ENCODE measurements at regions not wholly inside any gene's neighbourhood (a gene's known extent, or its start where the extent isn't known, plus 50 kb on each side); places are given as distances from the start of the nearest gene placed in this dataset.

DNA sequence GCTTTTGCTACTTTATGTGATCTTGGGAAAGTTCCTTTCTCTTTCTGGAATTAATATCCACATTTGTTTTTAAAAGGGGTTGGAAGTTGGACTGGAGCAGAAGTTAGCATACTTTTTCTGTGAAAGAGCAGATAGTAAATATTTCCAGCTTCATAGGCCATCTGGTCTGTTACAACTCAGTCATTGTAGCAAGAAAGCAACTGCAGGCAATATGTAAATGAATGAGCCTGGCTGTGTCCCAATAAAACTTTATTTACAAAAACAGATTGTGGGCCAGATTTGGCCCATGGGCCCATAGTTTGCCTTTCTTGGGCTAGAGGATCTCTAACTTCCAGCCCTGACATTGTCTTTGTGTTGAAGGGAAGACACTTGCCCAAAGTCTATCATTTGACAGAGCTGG lies 104.4 kb downstream of the ACTL7B start:
- Histone ChIP-seq H3K4me3 (replicated peaks in 1 of 3; ENCODE audit: insufficient read depth in 1 of 3, low read depth in 1 of 3, low read length in 3 of 3) (no peak overlapping the region), H3K9me3 (replicated peaks; ENCODE audit: control insufficient read depth, insufficient read depth, low read length) (no peaks in the 10 kb centered on the region), H4K20me1 (replicated peaks; ENCODE audit: control insufficient read depth, extremely low read depth, insufficient read depth, low read length) (no peaks in the 10 kb centered on the region), H2AFZ (ENCODE audit: low read depth, low read length) (no peak overlapping the region), H3K9ac (replicated peaks; ENCODE audit: extremely low read depth, insufficient read depth, low read length) (no peak overlapping the region), H3K79me2 (ENCODE audit: control insufficient read depth, insufficient read depth, low read length) (no peaks in the 10 kb centered on the region), H3K4me2 (ENCODE audit: insufficient read depth, low read length) (no peak overlapping the region), H3K9me1 (replicated peaks; ENCODE audit: control insufficient read depth, extremely low read depth, insufficient read depth, low read length) (no peaks in the 10 kb centered on the region), H3K4me1 (ENCODE audit: control insufficient read depth, extremely low read depth, insufficient read depth, low read length) (no peaks in the 10 kb centered on the region), H3K36me3 (ENCODE audit: control insufficient read depth in 2 of 2, extremely low read depth in 1 of 2, insufficient read depth in 2 of 2, low read length in 2 of 2) (no peaks in the 10 kb centered on the region), H3K27me3 (ENCODE audit: control insufficient read depth in 2 of 2, insufficient read depth in 2 of 2, low read length in 2 of 2) (no peaks in the 10 kb centered on the region), H3K27ac (ENCODE audit: insufficient read depth, low read depth, low read length) (no peak overlapping the region)
- CTCF ChIA-PET: no interaction called here
- DNase-seq (ENCODE audit: low read depth, low spot score) (no peak), FAIRE-seq (no peak)
- BruUV-seq (replicated peaks): no TSS peak
- POLR2A ChIA-PET: no interaction called here
- dilution Hi-C loops (cut with MboI; ENCODE audit: extremely low pct_ligation_motif_present, low sequenced_read_pairs): no loop called here
- TF ChIP-seq MYC (IDR thresholded peaks at IDR 0.05; ENCODE audit: low read depth, low read length) (no peak), POLR2AphosphoS5 (IDR thresholded peaks at IDR 0.05; ENCODE audit: insufficient read depth, low read depth, low read length) (no peak), POLR2A (IDR thresholded peaks at IDR 0.05; ENCODE audit: low read depth, low read length) (no peak), GATA2 (IDR thresholded peaks at IDR 0.05; ENCODE audit: insufficient read depth, insufficient read length, low read depth, low read length) (no peak), FOS (IDR thresholded peaks at IDR 0.05; ENCODE audit: borderline replicate concordance, insufficient read depth, low read length) (no peak), JUN (IDR thresholded peaks at IDR 0.05; ENCODE audit: borderline replicate concordance, insufficient read depth, insufficient read length, low read depth) (no peak), EZH2 (IDR thresholded peaks at IDR 0.05; ENCODE audit: borderline replicate concordance, low read depth, low read length, severe bottlenecking) (no peak)
- TF ChIP-seq, protein P1, sequence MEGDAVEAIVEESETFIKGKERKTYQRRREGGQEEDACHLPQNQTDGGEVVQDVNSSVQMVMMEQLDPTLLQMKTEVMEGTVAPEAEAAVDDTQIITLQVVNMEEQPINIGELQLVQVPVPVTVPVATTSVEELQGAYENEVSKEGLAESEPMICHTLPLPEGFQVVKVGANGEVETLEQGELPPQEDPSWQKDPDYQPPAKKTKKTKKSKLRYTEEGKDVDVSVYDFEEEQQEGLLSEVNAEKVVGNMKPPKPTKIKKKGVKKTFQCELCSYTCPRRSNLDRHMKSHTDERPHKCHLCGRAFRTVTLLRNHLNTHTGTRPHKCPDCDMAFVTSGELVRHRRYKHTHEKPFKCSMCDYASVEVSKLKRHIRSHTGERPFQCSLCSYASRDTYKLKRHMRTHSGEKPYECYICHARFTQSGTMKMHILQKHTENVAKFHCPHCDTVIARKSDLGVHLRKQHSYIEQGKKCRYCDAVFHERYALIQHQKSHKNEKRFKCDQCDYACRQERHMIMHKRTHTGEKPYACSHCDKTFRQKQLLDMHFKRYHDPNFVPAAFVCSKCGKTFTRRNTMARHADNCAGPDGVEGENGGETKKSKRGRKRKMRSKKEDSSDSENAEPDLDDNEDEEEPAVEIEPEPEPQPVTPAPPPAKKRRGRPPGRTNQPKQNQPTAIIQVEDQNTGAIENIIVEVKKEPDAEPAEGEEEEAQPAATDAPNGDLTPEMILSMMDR (IDR thresholded peaks at IDR 0.05; ENCODE audit: extremely low read depth in 1 of 2, insufficient read depth in 1 of 2, low read depth in 1 of 2, low read length in 2 of 2): no peak
- TF ChIP-seq, protein P2, sequence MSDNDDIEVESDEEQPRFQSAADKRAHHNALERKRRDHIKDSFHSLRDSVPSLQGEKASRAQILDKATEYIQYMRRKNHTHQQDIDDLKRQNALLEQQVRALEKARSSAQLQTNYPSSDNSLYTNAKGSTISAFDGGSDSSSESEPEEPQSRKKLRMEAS (IDR thresholded peaks at IDR 0.05; ENCODE audit: insufficient read depth, insufficient read length): no peak
- intact Hi-C loops (cut with micrococcal nuclease): no loop called here

All from endothelial cell of umbilical vein (primary cell).